Fibroblast of the conjunctiva (primary cell): ENCODE measurements at regions not wholly inside any gene's neighbourhood (a gene's known extent, or its start where the extent isn't known, plus 50 kb on each side); places are given as distances from the start of the nearest gene placed in this dataset.
A peak's percentile ranks its signal among the peaks of the same experiment; 100 is the strongest.
"Not testable (repeated sequence)": the region's sequence is repeated elsewhere in the genome, so short reads cannot be mapped to it uniquely, and the experiment has no call there.

Experiments used
- DNase-seq: peaks from one replicate; pipeline ENCODE4 v3.0.0-alpha.2; 2010; ENCODE audit warnings: low read depth

- DNase-seq = no peak
Measured at GRCh38 chr12:86770871-86771270, 514.7 kb upstream of the MGAT4C start.

GRCh38 chr12:86748894-86749293 lies 492.7 kb upstream of the MGAT4C start:
- no peak for DNase-seq

GRCh38 chr12:86744547-86745212 lies 488.5 kb upstream of the MGAT4C start:
- DNase-seq = no peak

GRCh38 chr12:86743875-86744536 lies 487.8 kb upstream of the MGAT4C start:
- DNase-seq = no peak

- DNase-seq = no peak
Measured at GRCh38 chr12:86741531-86741930, 485.3 kb upstream of the MGAT4C start.

- DNase-seq = no peak
Measured at GRCh38 chr12:86735851-86736250, 479.7 kb upstream of the MGAT4C start.

- DNase-seq = no peak
Measured at GRCh38 chr12:86735072-86735471, 478.9 kb upstream of the MGAT4C start.

- no peak for DNase-seq
Measured at GRCh38 chr12:86730233-86730632, 474.0 kb upstream of the MGAT4C start.

GRCh38 chr12:86729739-86730138 lies 473.5 kb upstream of the MGAT4C start:
- no peak for DNase-seq

- peak; percentile 43 for DNase-seq
Measured at GRCh38 chr12:86727160-86727559, 471.0 kb upstream of the MGAT4C start.

- peak; percentile 34 for DNase-seq
Measured at GRCh38 chr12:86724716-86725115, 468.5 kb upstream of the MGAT4C start.

- no peak for DNase-seq
Measured at GRCh38 chr12:86723326-86723725, 467.1 kb upstream of the MGAT4C start.

GRCh38 chr12:86721713-86722397 lies 465.7 kb upstream of the MGAT4C start:
- no peak for DNase-seq

GRCh38 chr12:86719381-86719780 lies 463.2 kb upstream of the MGAT4C start:
- no peak for DNase-seq

GRCh38 chr12:86713121-86713520 lies 456.9 kb upstream of the MGAT4C start:
- no peak for DNase-seq

- peak; percentile 96 for DNase-seq
Measured at GRCh38 chr12:86712425-86712843, 456.2 kb upstream of the MGAT4C start.

GRCh38 chr12:86711731-86712130 lies 455.5 kb upstream of the MGAT4C start:
- DNase-seq = no peak

- DNase-seq = no peak
Measured at GRCh38 chr12:86710109-86710508, 453.9 kb upstream of the MGAT4C start.

- DNase-seq = not testable (repeated sequence)
Measured at GRCh38 chr12:86709017-86709416, 452.8 kb upstream of the MGAT4C start.

- peak; percentile 60 for DNase-seq
Measured at GRCh38 chr12:86698641-86698980, 442.4 kb upstream of the MGAT4C start.

- DNase-seq = no peak
Measured at GRCh38 chr12:86697916-86698640, 441.9 kb upstream of the MGAT4C start.

GRCh38 chr12:86683568-86684304 lies 427.5 kb upstream of the MGAT4C start:
- DNase-seq = no peak
